ENCODE measurements at regions not wholly inside any gene's neighbourhood (a gene's known extent, or its start where the extent isn't known, plus 50 kb on each side); places are given as distances from the start of the nearest gene placed in this dataset.

DNA sequence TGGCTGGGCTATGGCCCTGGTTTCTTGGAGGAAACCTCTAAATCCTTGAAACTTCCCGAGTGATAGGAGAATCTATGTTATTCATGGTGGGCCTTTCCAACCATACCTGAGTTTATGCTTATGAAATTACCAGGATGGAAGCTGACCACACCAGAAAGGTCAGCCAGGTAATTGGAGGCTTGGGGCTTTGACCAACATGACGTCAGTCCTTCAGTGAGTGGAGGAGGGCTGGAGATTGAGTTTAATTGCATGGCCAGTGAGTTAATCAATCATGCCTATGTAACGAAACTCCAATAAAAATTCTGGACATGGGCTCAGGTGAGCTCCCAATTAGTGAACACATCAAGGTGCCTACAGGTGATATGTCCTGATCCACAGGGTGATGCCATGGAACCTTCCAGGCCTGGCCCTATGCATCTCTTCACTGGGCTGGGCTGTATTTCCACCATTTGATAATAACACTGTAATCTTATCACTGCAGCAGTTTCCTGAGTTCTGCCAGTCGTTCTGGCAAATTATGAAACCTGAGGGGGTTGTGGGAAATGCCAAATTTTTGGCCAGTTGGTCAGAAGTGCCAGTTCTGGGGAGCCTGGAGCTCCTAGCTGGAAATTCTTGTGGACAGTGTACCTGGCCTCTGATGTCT is 106.5 kb downstream of the CDH26 start:
- DNase-seq, result no peak

DNA sequence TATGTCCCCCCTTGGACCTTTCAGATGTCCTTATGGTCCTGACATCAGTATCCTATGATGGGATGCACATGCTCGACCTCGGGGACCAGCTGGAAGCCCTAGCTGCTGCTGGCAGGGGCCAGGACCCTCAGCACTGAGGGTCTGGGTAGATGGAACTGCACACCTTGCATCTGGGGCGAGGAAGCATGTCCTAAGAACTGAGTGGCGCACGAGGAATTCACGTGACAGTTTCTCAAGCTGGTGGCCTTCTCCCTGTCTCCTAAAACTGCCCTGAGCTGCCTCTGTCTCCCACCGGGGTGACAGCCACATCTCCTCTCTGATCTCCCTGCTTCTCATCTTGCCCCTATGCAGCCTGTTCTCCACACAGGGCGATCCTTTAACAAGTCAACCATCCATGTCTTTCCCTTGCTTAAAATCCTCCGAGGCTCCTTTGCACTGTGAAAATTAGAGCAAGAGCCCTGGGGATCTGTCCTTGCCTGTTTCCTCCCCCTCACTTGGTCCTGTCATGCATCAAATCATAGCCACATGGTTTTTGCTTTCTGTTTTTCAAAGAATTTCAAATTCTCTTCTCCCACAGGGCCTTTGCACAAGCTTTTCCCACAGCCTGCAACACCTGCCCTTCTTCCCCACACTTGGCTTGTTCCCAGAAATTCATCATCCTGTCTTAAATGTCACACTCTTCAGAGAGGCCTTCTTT is 107.7 kb downstream of the CDH26 start:
- DNase-seq, result no peak

DNA sequence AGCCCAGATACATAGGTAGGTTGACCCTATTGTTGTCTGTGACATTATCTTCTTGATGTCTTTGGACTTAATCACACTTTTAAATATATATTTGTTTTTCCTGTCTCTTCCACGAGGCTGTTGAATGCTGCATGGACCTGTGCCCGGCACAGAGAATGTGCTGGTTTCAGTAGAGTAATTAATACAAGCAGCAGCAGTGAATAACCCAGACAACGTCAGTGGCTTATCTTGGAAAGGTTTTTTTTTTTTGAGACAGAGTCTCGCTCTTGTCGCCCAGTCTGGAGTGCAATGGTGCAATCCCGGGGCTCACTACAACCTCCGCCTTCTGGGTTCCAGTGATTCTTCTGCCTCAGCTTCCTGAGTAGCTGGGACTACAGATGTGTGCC is 108.2 kb downstream of the CDH26 start:
- no peak for DNase-seq

DNA sequence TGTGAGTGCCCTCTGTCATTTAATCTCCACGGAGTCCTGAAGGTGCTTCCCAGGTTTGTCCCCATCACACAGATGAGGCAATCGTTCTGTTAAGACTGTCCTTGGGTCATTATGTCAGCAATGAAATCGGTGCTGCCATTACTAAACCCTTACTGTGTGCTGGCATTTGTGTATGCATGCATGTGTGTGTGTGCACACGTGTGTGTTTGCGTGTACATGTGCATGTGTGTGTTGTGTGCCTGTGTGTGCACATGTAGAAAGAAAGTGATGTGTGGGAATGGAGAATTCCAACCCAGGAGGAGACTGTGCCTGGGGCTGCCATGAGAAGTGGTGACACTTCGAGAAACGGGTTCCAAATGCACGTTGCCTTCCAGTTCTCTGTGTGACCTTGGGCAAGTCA is 110.3 kb downstream of the CDH26 start:
- no peak for DNase-seq

DNA sequence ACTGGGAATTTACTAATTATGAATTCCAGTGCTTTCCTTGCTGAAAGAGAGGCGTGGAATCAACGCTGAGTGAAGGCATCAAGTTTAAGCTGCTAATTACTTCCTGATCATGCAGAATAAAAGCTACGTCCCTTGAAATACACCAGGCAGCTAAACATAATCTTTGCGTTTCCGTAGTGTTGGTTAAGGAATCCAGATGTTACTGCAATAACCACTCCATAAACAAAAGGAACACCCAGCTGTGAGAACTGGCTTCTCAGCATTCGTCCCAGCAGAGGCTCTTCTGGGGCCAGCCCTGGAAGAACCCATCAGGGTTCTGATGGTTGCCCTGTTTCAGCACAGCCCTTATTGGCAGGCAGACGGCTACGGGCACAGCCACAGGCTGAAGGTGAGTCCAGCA is 111.4 kb downstream of the CDH26 start:
- no peak for DNase-seq

DNA sequence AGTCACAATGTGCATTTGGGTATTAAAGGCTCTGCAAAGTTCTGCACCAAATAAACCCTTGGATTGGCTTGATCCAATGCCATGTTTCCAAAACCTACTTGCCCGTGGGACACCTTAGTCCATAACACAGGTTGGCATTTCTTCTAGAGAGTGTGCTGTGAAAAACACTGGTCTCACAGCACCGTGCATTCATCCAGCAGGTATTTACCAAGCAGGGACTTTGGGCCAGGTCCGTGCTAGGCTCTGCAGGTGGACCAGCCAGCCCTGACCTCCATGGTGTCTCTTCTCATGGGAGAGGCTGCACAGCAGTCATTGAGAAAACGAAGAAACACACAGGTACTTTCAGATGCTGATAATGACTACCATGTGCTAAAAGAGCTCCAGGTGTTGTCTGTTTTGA is 112.6 kb downstream of the CDH26 start:
- DNase-seq, result no peak

DNA sequence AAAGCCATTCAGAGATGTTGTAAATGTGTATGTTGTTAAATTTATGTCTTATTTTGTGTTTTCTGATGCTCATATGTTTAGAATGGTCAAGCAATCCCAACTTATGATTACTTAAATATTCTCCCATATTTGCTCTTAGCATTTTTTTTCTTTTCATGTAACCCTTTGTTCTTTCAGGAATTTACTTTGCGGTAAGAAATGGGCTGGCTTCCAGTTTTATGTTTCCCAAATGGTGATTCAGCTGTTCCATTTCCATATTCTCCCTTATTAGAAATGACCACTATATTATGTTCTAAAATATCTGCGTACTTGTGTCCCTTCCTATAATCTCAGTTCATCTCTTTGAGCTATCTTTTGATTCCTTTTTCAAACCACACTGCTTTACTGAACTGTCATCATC is 113.7 kb downstream of the CDH26 start:
- DNase-seq, result no peak

DNA sequence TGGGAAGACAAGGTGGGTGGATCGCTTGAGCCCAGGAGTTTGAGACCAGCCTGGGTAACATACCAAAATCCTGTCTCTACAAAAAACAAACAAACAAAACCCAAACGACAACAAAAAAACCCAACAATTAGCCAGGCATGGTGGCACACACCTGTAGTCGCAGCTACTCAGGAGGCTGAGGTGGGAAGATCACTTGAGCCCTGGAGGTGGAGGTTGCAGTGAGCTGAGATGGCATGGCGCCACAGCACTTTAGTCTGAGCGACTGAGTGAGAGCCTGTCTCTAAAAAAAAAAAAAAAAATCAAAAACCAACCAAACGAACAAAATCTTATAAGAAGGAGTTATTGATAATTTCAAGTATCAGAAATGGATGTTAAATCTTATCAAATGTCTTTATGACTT is 114.9 kb downstream of the CDH26 start:
- DNase-seq, result no peak

DNA sequence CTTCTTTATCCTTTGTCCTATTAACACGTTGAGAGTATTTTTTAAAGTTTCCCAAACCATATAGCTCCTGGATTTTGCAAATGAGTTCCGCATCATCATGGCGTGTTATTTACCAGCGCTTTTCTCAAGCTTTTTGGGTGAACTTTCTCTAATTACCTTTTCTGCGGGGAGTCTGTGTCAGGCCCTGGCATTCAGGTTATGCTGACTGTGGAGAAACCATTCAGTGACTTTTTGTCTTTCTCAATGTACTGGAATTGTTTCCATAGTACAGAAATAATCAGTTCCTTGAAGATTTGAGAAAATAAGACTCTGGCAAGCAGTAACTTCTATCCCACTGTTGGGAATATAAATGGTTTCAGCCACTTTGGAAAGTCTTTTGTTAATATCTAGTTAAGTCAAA is 115.3 kb downstream of the CDH26 start:
- DNase-seq, result no peak

DNA sequence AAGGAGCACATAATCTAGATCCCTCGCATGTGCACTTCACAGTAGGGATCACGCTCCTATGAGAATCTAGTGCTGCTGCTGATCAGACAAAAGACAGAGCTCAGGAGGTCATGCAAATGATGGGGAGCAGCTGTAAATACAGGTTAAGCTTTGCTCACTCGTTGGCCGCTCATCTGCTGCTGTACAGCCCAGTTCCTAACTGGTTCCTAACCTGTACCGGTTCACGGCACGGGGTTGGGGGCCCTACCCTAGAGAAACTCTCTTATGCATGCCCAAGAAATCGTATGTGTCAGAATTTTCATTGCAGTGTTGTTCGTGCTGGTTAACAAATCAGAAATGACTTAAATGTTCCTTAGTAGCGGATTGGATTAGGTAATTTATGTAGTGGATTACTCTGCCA is 116.1 kb downstream of the CDH26 start:
- no peak for DNase-seq

DNA sequence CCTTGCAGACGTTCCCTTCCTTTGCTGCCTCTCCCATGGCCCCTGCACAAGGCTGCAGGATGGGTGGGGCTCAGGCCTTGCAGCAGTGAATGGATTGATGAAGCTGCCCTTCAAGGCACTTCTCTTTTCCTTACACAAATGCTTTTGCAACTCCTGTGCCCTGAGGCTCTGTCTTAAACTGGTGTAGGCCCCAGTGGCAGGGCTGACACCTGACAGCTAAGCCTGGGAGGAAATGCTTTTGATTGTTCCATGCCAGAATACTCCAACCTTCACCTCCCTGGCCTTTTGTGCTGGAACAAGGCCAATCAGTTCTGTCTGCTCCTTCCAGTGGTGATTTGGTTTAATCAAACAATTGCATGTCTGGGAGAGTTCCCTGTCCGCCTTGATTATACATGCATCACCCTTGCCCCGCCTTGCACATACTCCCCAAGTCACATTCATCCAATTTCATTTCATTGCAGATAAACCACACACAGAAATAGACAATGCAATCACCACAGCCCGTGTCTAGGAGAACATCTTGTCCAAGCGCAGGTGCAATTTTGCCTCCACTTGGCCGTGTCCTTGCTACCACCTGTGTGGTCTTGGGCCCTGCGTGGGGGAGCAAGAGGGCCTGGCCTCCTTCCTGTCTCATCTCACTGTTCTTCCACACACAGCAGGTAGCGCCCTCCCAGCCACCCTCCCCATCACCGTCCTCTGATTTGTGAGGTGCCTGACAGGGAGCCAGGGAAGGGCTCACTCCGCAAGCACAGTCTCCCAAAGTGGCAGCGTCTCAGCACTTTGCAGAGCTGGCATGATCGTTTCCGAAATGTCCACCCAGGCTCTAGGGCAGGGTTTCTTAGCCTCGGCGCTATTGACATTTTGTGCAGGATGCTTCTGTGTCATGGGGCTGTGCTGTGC is 120.4 kb downstream of the CDH26 start:
- no peak for DNase-seq

DNA sequence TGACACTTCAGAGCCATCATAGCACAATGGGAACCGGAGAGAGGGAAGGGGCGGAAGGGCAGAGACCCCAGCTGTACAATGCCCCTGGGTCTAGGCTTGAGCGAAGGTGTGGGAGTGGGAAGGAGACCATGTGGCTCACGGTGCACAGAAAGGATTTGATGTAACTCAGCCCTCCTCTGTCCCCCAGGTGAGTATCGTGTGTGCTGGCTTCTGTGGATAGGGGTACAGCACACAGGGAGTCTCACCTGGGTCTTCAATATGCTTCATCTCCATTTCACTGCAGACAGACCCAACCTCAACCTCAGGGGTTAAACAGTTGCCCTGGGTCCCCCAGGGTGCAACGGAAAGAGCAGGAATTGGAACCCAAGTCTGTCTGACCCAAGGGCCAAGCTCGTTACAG is 122.2 kb downstream of the CDH26 start:
- DNase-seq, result no peak

DNA sequence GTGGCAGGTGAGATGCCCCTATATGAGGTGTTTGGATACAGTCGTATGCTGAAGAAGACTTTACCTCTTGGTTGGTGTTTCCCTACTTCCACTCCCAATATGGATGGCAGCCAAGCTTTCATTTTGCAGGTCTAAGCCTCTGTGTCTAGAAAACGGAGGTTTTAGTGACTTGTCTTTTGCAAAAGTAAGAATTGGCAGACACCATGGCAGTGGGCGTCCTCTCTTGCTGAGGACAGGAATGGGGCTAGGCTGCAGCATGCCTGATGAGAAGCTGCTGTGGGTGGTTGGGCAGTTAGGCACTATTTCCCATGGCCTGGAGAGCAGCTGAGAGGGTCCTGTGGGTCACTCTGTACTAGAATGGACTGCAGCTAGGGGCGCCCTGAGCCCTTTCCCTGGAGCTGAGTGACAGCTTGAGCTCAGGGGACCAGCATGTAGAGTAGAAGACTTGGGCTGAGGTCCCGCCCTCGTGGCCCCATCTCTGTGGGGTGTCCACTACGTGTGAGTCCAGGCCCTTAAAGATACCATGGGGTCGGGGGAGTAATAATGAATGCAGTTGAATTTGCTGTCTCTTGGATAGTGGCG is 127.4 kb downstream of the CDH26 start:
- no peak for DNase-seq

DNA sequence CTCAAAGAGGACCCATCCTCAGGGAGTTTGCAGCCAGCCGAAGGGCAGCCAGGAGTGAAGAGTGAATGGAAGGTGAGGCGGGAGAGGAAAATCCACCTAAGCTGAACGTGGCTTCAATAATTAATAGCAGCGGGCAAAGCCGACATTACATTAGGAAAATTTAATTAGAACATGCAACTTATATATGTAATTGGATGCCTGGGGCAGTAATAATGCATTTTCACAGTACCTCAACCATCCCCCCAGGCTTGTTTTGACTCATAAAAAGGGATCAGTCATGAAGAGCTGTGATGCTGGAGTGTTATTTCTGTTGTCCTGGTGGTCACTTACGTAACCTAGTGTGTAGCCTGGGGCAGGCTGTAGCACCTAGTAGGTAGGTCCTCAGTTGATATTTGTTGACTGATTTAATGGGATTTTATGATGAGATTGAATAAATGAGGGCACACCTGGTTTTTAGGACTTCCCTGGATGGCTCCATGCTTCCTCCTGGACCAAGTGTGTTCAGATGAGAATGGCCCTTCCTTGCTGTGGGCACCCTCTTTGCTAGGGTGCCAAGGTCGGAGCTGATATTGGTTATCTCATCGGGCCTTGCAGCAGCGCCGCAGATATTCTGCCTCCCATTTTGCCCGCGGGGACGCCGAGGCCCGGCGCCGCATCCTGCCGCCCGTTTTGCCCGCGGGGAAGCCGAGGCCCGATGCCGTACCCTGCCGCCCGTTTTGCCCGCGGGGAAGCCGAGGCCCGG is 128.8 kb downstream of the CDH26 start:
- DNase-seq, result no peak

DNA sequence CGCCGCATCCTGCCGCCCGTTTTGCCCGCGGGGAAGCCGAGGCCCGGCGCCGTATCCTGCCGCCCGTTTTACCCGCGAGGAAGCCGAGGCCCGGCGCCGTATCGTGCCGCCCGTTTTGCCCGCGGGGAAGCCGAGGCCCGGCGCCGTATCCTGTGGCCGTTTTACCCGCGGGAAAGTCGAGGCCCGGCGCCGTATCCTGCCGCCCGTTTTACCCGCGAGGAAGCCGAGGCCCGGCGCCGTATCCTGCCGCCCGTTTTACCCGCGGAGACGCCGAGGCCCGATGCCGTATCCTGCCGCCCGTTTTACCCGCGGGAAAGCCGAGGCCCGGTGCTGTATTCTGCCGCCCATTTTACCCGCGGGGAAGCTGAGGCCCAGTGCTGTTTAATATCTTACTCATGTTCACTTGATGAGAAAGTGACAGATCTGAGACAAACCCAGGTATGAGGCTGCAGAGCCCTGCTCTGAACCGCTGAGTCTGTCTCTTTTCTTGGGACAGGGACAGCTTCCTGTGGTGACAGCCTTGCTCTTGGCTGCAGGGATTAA is 129.4 kb downstream of the CDH26 start:
- DNase-seq, result no peak

DNA sequence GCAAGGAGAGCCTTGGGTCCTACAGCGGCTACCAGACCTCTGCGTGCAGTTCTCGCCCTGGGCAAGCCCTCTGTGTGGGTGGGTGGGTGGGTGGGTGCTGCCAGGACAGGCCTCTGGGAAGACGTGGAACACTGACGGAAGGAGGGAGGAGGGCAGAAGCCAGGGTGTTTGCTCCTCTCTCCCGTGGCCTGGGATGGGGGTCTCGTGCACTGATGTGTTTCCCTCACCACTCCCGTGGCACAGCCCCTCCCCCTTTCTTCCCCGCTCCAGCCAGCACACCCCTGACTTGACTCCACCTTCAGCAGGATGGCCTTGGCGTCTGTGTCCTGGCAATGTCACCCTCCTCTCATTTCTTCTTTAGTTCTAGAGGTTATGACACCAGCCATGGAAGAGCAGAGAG is 130.0 kb downstream of the CDH26 start:
- DNase-seq, result no peak

DNA sequence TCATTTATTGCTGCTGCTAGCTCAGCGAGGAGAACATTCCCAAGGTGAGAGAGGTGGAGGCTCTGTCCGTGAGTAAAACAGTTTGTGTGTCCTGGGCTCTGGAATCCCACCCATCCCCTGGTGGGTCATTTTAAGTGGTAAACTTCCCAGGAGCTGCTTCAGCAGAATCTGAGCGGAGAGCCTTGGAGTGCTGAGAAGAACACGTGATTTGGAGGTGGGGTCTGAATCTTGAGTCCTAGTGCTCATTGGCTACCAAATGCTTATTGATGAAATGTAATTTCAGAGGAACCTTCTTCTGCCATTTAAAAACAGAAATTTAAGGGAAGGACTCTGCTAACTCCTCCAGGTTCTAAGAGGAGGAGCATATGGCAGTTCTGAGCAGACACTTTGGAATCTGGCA is 132.4 kb downstream of the CDH26 start:
- no peak for DNase-seq

DNA sequence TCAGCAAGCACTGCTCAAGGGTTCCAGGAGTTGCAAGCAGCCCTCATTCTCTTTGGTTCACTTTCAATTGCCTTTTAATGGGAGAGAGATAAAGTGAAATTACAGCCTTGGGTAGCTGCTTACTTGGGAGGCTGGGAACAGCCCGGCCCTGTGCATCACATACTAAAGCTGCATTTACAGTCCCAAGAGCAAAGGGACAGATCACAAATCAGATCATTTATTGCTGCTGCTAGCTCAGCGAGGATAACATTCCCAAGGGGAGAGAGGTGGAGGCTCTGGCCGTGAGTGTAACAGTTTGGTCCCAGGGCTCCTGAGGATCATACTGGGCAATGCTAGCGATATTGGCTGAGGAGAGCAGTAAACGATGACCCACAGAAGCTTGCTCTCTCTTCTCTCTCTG is 133.1 kb downstream of the CDH26 start:
- no peak for DNase-seq

DNA sequence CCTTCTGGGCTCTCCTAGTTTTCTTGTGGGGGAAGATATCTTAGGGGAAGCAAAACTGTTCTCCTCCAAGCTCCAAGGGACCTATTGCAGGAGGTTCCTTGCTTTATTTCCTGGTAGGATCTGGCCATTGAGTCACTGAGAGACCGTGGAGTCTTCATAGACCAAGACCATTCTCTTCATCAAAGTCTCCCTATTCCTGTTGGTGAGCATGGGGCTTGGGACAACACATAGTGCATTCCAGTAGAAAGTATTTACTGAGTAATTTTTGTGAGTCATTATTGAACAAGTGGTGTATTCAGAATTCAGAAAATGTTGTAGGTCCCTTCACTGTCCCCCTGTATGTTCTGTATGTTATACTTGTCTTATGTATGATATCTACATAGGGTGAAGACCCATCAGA is 133.6 kb downstream of the CDH26 start:
- no peak for DNase-seq

DNA sequence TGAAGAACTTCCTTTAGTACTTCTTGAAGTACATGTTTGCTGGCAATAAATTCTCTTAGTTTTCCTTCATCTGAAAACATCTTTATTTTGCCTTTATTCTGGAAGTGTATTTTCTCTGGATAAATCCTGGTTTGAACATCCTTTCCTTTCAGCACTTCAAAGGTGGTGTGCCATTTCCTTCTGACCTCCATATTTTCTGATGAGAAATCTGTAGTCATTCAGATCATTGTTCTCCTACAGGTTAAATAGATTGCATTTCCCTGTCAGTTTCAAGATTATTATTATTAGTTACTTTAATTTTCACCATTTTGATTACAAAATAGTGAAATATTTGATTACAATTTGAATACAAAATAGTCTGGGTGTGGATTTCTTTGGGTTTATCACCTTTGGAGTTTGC is 134.5 kb downstream of the CDH26 start:
- no peak for DNase-seq

DNA sequence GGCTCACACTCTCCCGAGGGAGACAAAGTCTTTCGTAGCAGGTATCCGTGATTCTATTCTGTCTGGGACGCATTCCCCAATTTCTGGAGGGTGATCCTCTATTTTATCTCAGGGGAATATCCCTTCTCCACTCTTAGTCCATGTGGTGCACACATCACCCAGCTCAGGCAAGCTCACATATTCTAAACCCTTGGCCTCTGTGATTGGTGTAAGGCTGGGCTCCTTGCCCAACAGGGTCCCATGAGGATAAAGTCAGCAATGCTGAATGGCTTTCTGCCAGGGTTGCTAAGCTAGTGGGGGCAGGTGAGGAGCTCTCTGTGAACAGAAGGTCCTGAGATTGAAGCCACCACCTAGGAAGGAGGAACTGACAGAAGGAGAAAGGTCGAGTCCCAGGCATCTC is 137.2 kb downstream of the CDH26 start:
- no peak for DNase-seq

DNA sequence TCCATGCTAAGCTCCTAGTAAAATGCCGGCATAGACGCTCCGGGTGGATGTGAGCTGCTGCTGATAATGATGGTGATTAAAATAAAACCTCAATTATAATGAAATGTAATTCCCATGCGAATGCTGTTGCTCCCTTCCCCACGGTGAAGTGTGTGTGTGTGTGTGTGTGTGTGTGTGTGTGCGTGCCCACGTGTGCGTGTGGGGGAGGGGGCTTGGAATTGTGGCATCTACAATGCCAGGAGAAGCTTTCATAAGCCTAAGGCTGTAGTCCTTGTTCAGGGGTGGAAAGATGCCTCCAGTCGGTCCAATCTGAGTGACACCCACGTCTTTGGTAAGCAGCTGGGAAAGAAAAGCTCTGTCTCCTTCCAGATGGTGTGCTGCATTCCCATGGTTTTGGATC is 137.9 kb downstream of the CDH26 start:
- DNase-seq, result no peak

DNA sequence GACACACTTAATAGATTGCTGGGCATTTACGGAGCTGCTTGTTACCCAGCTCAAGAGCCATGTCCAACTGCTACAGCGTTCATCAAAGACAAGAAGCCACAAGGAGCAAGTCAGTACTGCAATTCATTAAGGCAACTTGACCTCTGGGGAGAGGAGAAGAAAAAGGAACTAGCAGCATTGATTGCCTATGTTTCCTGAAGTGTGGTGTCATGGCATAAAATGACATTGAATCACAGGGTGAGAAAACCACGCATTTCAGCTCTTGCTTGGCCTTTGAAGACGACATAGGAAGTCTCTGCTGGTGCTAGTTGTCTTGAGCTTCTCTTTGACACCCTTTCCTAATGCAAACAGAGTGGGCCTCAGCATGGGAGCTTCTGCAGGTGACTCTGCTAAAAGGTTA is 139.1 kb downstream of the CDH26 start:
- no peak for DNase-seq

All from NCI-H2081 treated with DMSO at 0.1 percent for 48 hours (cell line).